ENCODE measurements at regions not wholly inside any gene's neighbourhood (a gene's known extent, or its start where the extent isn't known, plus 50 kb on each side); places are given as distances from the start of the nearest gene placed in this dataset.
A peak's percentile ranks its signal among the peaks of the same experiment; 100 is the strongest.

DNA sequence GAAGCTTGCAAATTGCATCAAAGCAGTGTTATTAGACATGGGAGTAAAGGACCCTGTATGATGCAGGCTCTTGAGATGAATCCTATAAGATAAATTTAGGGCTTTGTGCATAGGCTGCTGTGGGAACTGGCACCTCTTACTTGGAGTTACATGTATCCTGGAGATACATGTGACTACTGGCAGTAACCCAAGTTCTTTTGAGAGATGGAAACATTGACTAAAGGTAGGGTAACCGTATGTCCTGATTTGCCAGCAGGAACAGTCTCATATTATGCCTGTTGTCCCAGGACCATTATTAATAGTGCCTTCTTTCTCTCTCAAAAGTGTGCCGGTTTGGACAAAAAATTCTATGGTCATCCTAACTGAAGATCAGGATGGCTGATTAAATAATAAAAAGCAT, 195.4 kb downstream of the LACC1 start:
- Mint-ChIP-seq H3K27me3 (no peaks in the 10 kb centered on the region), H3K9me3 (ENCODE audit: low read depth) (peaks cover 14% of the 10 kb centered on the region), H3K4me3 (no peak overlapping the region), H3K27ac (no peak overlapping the region), H3K4me1 (ENCODE audit: low read depth) (no peaks in the 10 kb centered on the region), H3K36me3 (no peaks in the 10 kb centered on the region)

DNA sequence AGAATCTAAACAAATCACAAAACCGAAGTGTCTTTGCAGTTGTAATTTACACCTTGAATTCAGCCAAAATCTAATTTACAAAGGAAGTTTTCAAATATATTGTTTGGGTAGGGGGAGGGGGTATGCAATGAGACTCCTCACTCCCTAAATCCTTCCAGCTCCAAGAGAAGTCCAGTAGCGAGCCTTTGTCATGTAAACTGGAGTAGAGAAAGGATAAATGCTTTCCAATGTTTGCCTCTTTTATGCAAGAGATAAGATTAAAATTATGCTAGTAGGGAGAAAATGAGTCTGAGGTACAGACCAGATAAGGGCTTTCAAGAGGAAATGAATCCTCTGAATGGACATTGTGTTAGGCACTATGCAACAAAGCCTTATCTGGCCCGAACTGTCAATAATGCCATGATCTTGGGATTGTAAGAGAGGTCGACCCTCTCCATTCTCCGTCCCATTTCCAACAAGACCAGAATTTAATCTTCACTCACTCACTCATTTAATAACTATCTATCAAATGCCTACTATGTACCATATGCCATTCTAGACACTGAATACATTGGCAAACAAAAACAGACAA, 199.2 kb downstream of the LACC1 start:
- Mint-ChIP-seq H3K27me3 (no peaks in the 10 kb centered on the region), H3K4me1 (ENCODE audit: low read depth) (no peaks in the 10 kb centered on the region), H3K36me3 (no peaks in the 10 kb centered on the region), H3K27ac (no peak overlapping the region), H3K4me3 (no peak overlapping the region), H3K9me3 (ENCODE audit: low read depth) (no peaks in the 10 kb centered on the region)

DNA sequence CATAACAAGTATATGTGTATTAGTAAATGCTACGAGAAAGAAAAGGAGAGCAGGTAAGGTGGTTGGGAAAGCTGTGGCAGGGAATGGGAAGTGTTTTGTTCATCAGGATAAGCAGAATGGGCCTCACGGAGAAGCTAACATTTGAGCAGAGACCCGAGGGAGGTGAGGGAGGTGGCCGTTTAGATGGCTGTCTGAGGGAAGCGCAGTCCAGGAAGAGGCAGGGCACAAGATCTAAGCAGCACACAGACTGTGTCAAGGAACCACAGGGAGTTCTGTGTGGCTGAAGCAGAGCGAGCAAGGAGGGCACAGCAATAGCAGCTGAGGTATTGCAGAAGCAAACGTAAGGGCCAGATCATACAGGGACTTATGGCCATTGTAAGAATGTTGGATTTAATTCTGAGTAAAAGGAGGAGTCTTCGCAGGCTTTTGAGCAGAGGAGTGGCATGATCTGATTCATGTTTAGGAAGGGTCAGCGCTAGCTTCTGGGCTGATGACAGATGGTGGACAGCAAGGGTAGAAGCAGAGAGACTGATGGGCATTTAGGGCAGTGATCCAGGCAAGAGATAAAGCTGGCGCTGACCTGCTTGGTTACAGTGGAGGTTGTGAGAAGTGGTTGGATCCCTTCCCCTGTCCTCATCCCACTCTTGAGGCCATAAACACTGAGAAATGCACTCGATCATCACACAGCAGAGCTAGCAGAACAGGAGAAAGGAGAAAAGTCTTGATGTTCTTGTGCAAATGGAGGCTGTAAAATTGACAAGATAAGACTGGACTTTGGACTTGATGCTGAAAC, 199.9 kb downstream of the LACC1 start:
- Mint-ChIP-seq H3K9me3 (ENCODE audit: low read depth) (no peaks in the 10 kb centered on the region), H3K27ac (no peak overlapping the region), H3K4me1 (ENCODE audit: low read depth) (no peaks in the 10 kb centered on the region), H3K27me3 (no peaks in the 10 kb centered on the region), H3K36me3 (no peaks in the 10 kb centered on the region), H3K4me3 (no peak overlapping the region)

DNA sequence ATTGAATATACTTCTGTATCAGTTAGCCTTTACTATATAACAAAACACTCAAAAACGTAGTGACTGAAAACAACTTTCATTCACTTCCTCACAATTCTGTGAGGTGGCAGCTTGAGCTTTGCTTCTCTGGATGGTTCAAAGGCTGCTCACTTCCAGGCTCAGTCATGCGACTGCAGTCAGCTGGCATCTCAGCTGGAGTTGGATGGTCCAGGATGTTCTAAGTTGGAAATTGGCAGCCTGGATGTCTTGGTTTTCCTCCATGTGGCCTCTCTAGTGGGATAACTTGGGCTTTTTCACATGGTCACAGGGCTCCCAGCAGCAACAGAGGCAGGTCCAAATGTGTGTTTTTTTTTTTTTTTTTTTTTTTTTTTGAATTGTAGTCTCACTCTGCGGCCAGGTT, 204.4 kb downstream of the LACC1 start:
- Mint-ChIP-seq H3K36me3 (no peaks in the 10 kb centered on the region), H3K9me3 (ENCODE audit: low read depth) (no peaks in the 10 kb centered on the region), H3K27me3 (no peaks in the 10 kb centered on the region), H3K4me1 (ENCODE audit: low read depth) (peaks cover 15% of the 10 kb centered on the region), H3K4me3 (no peak overlapping the region), H3K27ac (no peak overlapping the region)

DNA sequence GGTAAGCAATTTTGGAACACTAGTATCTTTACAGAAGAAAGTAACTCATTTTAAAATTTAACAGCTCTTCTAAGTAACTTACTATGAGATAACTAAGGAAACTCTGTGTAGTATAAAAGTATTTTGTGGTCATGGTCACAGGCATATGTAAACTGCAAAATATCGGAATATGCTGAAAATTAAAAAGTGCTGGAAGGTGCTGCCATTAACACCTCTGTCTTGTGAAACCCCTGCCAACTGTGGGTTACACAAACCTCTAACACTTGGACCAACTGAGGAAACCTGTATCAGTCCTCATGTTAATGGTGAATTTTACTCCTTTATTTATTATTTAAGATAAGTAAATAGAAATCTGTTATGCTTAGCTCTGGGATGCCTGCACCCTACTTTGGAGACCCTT, 206.7 kb downstream of the LACC1 start:
- Mint-ChIP-seq H3K4me1 (ENCODE audit: low read depth) (peaks cover 28% of the 10 kb centered on the region), H3K9me3 (ENCODE audit: low read depth) (no peaks in the 10 kb centered on the region), H3K27me3 (no peaks in the 10 kb centered on the region), H3K36me3 (no peaks in the 10 kb centered on the region), H3K27ac (no peak overlapping the region), H3K4me3 (no peak overlapping the region)

DNA sequence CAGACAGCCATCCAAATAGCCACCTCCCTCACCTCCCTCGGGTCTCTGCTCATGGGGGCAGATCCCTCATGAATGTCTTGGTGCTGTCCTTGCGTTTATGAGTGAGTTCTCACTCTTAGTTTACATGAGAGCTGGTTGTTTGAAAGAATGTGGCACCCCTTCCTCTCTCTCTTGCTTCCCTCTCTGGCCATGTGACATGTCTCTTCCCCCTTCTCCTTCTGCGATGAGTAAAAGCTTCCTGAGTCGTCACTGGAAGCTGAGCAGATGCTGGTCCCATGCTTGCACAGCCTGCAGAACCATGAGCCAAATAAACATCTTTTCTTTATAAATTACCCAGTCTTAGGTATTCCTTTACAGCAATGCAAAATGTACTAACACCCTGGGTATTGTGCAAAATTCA, 208.7 kb downstream of the LACC1 start:
- Mint-ChIP-seq H3K27me3 (no peaks in the 10 kb centered on the region), H3K4me3 (peak overlapping the region; percentile 9), H3K9me3 (ENCODE audit: low read depth) (no peaks in the 10 kb centered on the region), H3K4me1 (ENCODE audit: low read depth) (peaks cover 34% of the 10 kb centered on the region), H3K36me3 (no peaks in the 10 kb centered on the region), H3K27ac (peak overlapping the region; percentile 85)

DNA sequence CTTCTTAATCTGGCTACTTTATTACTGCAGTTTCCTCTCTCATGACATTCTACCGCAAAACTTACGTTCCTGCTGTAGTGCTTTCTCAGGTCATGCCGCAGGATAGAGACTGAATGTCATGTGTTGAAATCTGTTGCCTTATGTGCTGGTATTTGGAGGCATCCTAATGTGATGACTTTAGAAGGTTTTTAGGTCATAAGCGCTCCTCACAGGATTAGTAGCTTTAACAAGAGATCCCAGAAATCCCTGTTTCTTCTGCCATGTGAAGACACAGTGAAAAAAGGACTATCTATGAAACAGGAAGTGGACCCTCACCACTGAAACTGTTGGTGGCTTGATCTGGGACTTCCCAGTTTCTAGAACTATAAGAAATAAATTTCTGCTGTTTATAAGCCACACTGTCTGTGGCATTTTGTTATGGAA, 209.3 kb downstream of the LACC1 start:
- Mint-ChIP-seq H3K4me3 (no peak overlapping the region), H3K9me3 (ENCODE audit: low read depth) (no peaks in the 10 kb centered on the region), H3K27ac (peak overlapping the region; percentile 85), H3K4me1 (ENCODE audit: low read depth) (peaks cover 34% of the 10 kb centered on the region), H3K36me3 (no peaks in the 10 kb centered on the region), H3K27me3 (no peaks in the 10 kb centered on the region)

DNA sequence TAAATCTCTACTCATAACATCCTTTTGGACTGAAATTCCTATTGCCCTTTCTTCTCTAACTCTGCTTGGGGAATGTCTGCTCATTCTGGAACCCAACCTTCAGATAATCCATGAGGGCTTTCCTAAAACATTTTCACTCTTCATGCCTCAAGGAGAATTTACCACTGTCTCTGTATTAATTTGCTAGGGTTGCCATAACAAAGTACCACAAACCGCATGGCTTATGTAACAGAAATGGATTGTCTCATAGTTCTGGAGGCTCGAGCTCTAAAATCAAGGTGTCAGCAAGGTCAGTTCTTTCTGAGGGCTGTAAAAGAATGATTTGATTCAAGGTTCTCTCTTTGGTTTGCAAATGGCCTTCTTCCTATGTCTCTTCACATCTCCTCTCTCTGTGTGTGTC, 209.7 kb downstream of the LACC1 start:
- no peak overlapping the region for H3K4me3 Mint-ChIP-seq
- H3K27me3 Mint-ChIP-seq = no peaks in the 10 kb centered on the region
- no peak overlapping the region for H3K27ac Mint-ChIP-seq
- H3K36me3 Mint-ChIP-seq = no peaks in the 10 kb centered on the region
- H3K9me3 Mint-ChIP-seq (ENCODE audit: low read depth) = no peaks in the 10 kb centered on the region
- H3K4me1 Mint-ChIP-seq (ENCODE audit: low read depth) = peaks cover 34% of the 10 kb centered on the region

DNA sequence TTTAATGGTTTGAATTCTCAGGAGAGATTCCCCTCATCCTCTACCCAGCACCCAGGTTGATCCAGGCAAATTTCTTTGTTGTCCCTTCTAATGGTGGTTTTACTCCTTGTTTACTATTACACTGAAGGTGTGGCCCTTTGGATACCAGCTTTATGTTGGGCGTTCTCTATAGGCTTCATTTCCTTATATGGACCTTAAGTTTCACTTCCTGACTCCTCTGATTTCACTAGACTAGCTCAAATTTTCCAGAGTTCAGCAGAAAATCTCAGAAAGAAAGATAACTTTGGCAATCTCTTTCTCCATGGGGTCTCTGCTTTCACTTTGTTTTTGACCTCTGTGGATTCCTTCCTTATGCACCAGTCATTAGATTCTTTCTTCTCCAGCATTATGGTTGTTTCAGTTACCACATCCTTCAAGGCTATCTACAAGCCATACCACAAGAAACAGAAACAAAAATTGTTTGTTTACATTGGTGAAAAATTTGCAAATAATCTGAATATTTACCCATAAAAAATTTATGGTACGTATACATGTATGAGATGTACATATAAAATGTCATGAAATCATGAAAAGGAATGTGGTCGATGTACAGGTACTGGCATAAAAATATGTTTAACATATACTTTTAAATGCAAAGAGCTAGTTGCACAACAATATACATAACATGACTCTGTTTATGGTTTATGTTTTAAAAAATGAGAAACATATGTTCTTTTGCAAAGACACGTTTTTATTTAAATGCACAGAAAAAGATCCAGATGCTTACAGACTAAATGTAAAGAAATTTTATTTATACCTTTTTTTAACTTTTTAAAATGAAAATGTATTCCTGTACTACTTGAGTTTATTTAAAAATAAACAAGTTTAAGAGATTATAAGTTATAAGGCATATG, 212.6 kb downstream of the LACC1 start:
- Mint-ChIP-seq H3K4me1 (ENCODE audit: low read depth) (peaks cover 34% of the 10 kb centered on the region), H3K27ac (no peak overlapping the region), H3K27me3 (no peaks in the 10 kb centered on the region), H3K9me3 (ENCODE audit: low read depth) (no peaks in the 10 kb centered on the region), H3K4me3 (no peak overlapping the region), H3K36me3 (no peaks in the 10 kb centered on the region)

DNA sequence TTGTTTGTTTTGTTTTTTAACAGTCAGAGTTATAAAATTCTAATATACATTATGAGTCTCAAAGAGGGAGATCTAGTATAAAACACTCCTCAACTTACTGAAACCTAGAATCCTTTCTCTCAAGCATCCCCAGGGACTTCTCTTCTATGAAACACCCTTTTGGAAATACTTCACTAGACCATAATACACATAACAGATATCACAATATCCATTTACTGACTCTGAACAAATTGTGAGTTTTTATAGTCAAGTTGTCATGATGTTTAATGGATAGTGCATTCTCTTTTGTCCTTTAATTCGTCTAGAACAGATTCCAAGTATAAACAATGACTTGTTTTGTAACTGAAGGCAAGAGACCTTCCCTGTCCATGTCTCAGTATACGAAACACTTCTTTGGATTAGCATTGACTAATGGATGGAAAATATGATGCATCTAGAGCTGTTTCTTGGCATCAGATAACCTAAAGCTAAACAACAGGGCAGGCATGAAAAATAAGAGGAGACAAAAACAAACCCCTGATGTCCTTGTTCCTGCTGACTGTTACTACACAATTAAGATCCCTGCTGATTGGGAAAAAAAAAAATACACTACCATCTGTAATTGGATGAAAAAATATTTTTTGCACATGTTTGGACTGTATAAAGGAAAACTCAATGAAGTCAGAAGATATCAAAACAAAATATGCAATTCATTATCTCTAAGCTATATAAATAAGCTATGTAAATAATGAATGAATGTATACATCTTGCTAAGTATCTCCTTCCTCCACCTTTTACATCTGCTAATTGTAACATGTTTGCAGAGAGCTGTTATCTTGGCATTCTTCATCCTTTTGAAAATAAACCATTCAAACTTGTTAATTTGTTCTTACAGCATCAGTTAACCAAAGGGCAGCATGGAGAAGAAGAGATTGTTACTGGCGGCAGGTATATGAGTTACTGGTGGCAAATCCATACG, 214.2 kb downstream of the LACC1 start:
- Mint-ChIP-seq H3K27ac (no peak overlapping the region), H3K27me3 (no peaks in the 10 kb centered on the region), H3K36me3 (no peaks in the 10 kb centered on the region), H3K4me3 (no peak overlapping the region), H3K4me1 (ENCODE audit: low read depth) (peaks cover 21% of the 10 kb centered on the region), H3K9me3 (ENCODE audit: low read depth) (no peaks in the 10 kb centered on the region)

DNA sequence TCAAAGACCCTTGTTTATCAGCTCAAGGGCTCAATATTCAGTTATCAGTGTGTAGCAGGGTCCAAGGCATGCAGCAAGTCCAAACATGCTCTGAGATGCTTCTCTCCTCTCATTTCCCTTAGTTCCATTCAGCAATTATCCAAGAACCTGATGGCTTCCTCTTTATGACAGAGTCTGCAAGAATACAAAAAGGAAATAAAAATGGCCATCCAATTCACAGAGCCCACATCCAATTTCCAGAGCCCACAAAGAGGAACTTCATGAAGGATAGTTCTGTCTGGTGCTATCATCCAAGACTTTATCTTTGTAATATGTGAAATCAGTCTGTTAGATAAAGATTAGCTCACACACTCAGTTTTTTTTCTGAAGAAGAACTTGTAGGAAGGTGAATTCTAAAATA, 217.2 kb downstream of the LACC1 start:
- H3K4me3 Mint-ChIP-seq = no peak overlapping the region

DNA sequence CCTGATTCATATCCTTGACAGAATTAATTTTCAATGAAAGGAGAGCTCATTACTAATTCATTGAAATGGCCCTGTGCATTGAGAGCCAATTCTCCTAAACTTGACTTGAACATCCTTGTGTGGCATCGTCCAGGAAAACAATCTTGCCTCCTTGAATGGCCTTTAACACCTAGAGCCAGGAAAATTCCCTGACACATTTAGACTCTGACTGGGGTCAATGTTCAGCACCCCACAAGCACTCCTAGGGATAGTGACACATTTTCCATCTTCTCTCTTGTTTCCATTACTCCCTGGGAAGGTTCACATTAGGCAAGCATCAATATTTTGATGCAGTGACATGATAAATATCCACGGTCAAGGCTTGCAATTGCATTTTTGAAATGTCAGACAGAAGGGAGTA, 218.9 kb downstream of the LACC1 start:
- Mint-ChIP-seq H3K4me3 (no peak overlapping the region), H3K27ac (no peak overlapping the region), H3K36me3 (no peaks in the 10 kb centered on the region), H3K9me3 (ENCODE audit: low read depth) (peaks cover 4% of the 10 kb centered on the region), H3K4me1 (ENCODE audit: low read depth) (no peaks in the 10 kb centered on the region), H3K27me3 (peaks cover 2% of the 10 kb centered on the region)

More for the DNA sequence above, 217.2 kb downstream of the LACC1 start:
- H3K4me1 Mint-ChIP-seq (ENCODE audit: low read depth) = peaks cover 5% of the 10 kb centered on the region
- no peaks in the 10 kb centered on the region for H3K36me3 Mint-ChIP-seq
- no peak overlapping the region for H3K27ac Mint-ChIP-seq
- H3K9me3 Mint-ChIP-seq (ENCODE audit: low read depth) = peaks cover 3% of the 10 kb centered on the region
- peaks cover 2% of the 10 kb centered on the region for H3K27me3 Mint-ChIP-seq

DNA sequence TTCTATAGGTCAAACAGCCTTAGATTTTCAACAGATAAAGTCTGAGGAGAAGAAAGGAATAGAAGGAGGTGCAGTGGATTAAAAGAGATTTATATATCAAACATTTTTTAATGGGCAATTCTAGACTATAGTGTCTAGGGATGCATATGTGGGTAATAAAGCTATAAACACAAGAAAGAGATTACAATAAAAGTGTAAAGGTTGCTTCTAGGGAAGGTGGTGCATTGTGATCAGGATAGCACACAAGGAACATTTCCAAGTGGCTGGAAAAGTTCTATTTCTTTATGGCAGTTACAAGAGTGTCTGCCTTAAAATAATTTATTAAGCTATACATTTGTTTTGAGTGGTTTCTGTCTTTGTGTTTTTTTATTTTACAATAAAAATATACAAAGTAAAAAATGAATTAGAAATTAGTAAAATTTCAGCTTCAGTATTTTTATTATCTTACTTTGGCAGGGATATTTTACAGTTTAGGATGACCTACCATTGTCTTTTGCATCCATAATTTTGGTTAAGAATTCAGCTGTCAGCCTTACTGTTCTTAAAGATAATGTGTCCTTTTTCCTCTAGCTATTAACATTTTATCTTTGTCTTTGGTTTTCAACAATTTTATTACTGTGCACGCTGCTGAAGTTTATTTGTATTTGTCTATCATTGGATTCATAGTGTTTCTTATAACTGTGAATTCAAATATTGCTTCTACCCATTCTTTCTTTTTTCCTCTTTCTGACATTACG, 221.8 kb downstream of the LACC1 start:
- H3K27me3 Mint-ChIP-seq = peaks cover 2% of the 10 kb centered on the region
- no peak overlapping the region for H3K4me3 Mint-ChIP-seq
- H3K4me1 Mint-ChIP-seq (ENCODE audit: low read depth) = no peaks in the 10 kb centered on the region
- no peak overlapping the region for H3K27ac Mint-ChIP-seq
- H3K36me3 Mint-ChIP-seq = no peaks in the 10 kb centered on the region
- peaks cover 4% of the 10 kb centered on the region for H3K9me3 Mint-ChIP-seq (ENCODE audit: low read depth)

Data from activated naive CD8-positive, alpha-beta T cell (primary cell).